Fibroblast of mammary gland (primary cell): ENCODE measurements at regions not wholly inside any gene's neighbourhood (a gene's known extent, or its start where the extent isn't known, plus 50 kb on each side); places are given as distances from the start of the nearest gene placed in this dataset.
"Not testable (repeated sequence)": the region's sequence is repeated elsewhere in the genome, so short reads cannot be mapped to it uniquely, and the experiment has no call there.

Experiments
- DNase-seq: peaks from one replicate; pipeline ENCODE4 v3.0.0-alpha.2; 2010; ENCODE audit warnings: low read depth
- H3K4me3 ChIP-seq: 2 replicates; pipeline ENCODE4 v1.5.1; 2011; ENCODE audit warnings: low read depth, mild to moderate bottlenecking, low read length, moderate library complexity; ENCODE audit not compliant: control insufficient read depth
- CTCF ChIP-seq: conservative IDR thresholded peaks from 2 replicates; pipeline ENCODE4 v1.5.1; 2011; ENCODE audit warnings: low read depth, low read length, inconsistent platforms; ENCODE audit not compliant: control insufficient read depth, insufficient read depth

- DNase-seq = no peak
- H3K4me3 ChIP-seq = no peak overlapping the region
- TF ChIP-seq CTCF = no peak
Measured at GRCh38 chr11:134944986-134945385, 532.9 kb upstream of the B3GAT1 start.

- no peak overlapping the region for H3K4me3 ChIP-seq
- TF ChIP-seq CTCF = no peak
- DNase-seq = no peak
Measured at GRCh38 chr11:134944131-134944530, 532.1 kb upstream of the B3GAT1 start.

- TF ChIP-seq CTCF = no peak
- DNase-seq = no peak
- H3K4me3 ChIP-seq = no peak overlapping the region
Measured at GRCh38 chr11:134943544-134943943, 531.5 kb upstream of the B3GAT1 start.

- no peak for DNase-seq
- no peak overlapping the region for H3K4me3 ChIP-seq
- TF ChIP-seq CTCF = no peak
Measured at GRCh38 chr11:134942681-134943080, 530.6 kb upstream of the B3GAT1 start.

- DNase-seq = peak; percentile 7
- peak; percentile 18 for TF ChIP-seq CTCF
- not testable (repeated sequence) for H3K4me3 ChIP-seq
Measured at GRCh38 chr11:134941936-134942600, 530.0 kb upstream of the B3GAT1 start.

- H3K4me3 ChIP-seq = no peak overlapping the region
- no peak for TF ChIP-seq CTCF
- DNase-seq = no peak
Measured at GRCh38 chr11:134941326-134941725, 529.3 kb upstream of the B3GAT1 start.
